ENCODE measurements at regions not wholly inside any gene's neighbourhood (a gene's known extent, or its start where the extent isn't known, plus 50 kb on each side); places are given as distances from the start of the nearest gene placed in this dataset.

DNA sequence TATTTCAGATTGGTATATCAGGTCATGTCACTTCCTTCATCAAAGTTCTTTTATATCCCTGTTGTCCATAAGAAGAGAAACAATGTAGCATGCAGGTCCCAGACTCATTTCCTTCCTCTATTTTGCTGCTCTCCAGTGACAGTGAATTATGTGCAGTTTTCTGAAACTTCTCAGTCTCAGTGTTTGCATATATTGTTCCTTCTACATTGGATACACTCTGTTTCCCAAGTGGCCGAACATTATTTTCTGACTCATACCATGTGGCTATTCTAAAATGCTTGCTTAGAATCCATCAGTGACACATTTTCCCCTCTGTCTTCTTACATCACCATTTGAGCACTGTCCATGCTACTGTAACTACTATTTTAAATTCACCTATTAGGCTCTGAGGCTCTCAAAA, 305.7 kb downstream of the PDHA2 start:
- H4K20me1 ChIP-seq (ENCODE audit: control insufficient read depth, extremely low read depth, insufficient read depth, low read length) = no peaks in the 10 kb centered on the region
- H3K4me3 ChIP-seq (ENCODE audit: control insufficient read depth in 2 of 3, extremely low read depth in 1 of 3, insufficient read depth in 2 of 3, low read depth in 1 of 3, low read length in 3 of 3) = no peak overlapping the region
- no peak overlapping the region for H3K9ac ChIP-seq (ENCODE audit: control insufficient read depth, extremely low read depth, insufficient read depth, low read length)
- H3K4me2 ChIP-seq (ENCODE audit: control insufficient read depth, extremely low read depth, insufficient read depth, low read depth, low read length) = no peak overlapping the region
- no peaks in the 10 kb centered on the region for H3K79me2 ChIP-seq (ENCODE audit: control insufficient read depth, insufficient read depth, low read length)
- DNase-seq (ENCODE audit: low read depth, low spot score) = no peak
- no peaks in the 10 kb centered on the region for H3K36me3 ChIP-seq (ENCODE audit: control insufficient read depth in 2 of 2, extremely low read depth in 1 of 2, insufficient read depth in 2 of 2, low read length in 2 of 2)
- no peaks in the 10 kb centered on the region for H3K9me1 ChIP-seq (ENCODE audit: control insufficient read depth, extremely low read depth, insufficient read depth, low read length)
- H3K9me3 ChIP-seq (ENCODE audit: control insufficient read depth, low read depth, low read length) = no peaks in the 10 kb centered on the region
- H3K27me3 ChIP-seq (ENCODE audit: control insufficient read depth, extremely low read depth, insufficient read depth, low read length) = no peaks in the 10 kb centered on the region
- no peak overlapping the region for H3K27ac ChIP-seq (ENCODE audit: control insufficient read depth, insufficient read depth, low read length)
- dilution Hi-C loops (cut with MboI; ENCODE audit: extremely low pct_ligation_motif_present, low sequenced_read_pairs) = no loop called here
- no peak overlapping the region for H2AFZ ChIP-seq (ENCODE audit: control insufficient read depth, low read length)
- FAIRE-seq = no peak
- TF ChIP-seq EZH2 (IDR thresholded peaks at IDR 0.05; ENCODE audit: low read length) = no peak
- TF ChIP-seq, protein P1, sequence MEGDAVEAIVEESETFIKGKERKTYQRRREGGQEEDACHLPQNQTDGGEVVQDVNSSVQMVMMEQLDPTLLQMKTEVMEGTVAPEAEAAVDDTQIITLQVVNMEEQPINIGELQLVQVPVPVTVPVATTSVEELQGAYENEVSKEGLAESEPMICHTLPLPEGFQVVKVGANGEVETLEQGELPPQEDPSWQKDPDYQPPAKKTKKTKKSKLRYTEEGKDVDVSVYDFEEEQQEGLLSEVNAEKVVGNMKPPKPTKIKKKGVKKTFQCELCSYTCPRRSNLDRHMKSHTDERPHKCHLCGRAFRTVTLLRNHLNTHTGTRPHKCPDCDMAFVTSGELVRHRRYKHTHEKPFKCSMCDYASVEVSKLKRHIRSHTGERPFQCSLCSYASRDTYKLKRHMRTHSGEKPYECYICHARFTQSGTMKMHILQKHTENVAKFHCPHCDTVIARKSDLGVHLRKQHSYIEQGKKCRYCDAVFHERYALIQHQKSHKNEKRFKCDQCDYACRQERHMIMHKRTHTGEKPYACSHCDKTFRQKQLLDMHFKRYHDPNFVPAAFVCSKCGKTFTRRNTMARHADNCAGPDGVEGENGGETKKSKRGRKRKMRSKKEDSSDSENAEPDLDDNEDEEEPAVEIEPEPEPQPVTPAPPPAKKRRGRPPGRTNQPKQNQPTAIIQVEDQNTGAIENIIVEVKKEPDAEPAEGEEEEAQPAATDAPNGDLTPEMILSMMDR (optimal IDR thresholded peaks at IDR 0.05 in 1 of 3, IDR thresholded peaks at IDR 0.05 in 1 of 3, conservative IDR thresholded peaks at IDR 0.05 in 1 of 3; ENCODE audit: extremely low read depth in 1 of 3, insufficient read depth in 2 of 3, low read length in 3 of 3) = no peak
- H3K4me1 ChIP-seq (ENCODE audit: control insufficient read depth, extremely low read depth, insufficient read depth, low read length) = no peaks in the 10 kb centered on the region

DNA sequence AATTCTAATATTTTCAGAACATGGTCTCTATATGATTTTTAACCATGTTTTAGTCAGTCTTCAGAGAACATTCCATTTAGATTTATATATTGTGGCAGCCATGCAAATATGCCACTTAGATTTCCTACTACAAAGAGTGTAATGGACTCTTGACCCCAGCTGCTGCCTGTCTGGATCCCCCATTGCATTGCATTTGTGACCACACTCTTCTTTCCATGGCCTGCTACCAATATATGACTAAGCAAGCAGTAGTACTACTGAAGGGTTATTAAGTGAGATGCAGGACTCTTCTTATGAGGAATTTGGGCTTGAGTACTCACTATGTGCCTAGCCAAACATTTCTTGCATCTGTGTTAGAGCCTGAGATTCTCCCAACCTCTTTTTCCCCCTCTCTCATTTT, 306.8 kb downstream of the PDHA2 start:
- dilution Hi-C loops (cut with MboI; ENCODE audit: extremely low pct_ligation_motif_present, low sequenced_read_pairs) = no loop called here
- no peak overlapping the region for H3K4me3 ChIP-seq (ENCODE audit: control insufficient read depth in 2 of 3, extremely low read depth in 1 of 3, insufficient read depth in 2 of 3, low read depth in 1 of 3, low read length in 3 of 3)
- H3K4me2 ChIP-seq (ENCODE audit: control insufficient read depth, extremely low read depth, insufficient read depth, low read depth, low read length) = no peak overlapping the region
- H3K27me3 ChIP-seq (ENCODE audit: control insufficient read depth, extremely low read depth, insufficient read depth, low read length) = no peaks in the 10 kb centered on the region
- FAIRE-seq = no peak
- TF ChIP-seq EZH2 (IDR thresholded peaks at IDR 0.05; ENCODE audit: low read length) = no peak
- TF ChIP-seq, protein P1 (optimal IDR thresholded peaks at IDR 0.05 in 1 of 3, IDR thresholded peaks at IDR 0.05 in 1 of 3, conservative IDR thresholded peaks at IDR 0.05 in 1 of 3; ENCODE audit: extremely low read depth in 1 of 3, insufficient read depth in 2 of 3, low read length in 3 of 3) = no peak
- no peaks in the 10 kb centered on the region for H3K9me3 ChIP-seq (ENCODE audit: control insufficient read depth, low read depth, low read length)
- no peak overlapping the region for H2AFZ ChIP-seq (ENCODE audit: control insufficient read depth, low read length)
- no peaks in the 10 kb centered on the region for H3K36me3 ChIP-seq (ENCODE audit: control insufficient read depth in 2 of 2, extremely low read depth in 1 of 2, insufficient read depth in 2 of 2, low read length in 2 of 2)
- no peak overlapping the region for H3K9ac ChIP-seq (ENCODE audit: control insufficient read depth, extremely low read depth, insufficient read depth, low read length)
- H3K9me1 ChIP-seq (ENCODE audit: control insufficient read depth, extremely low read depth, insufficient read depth, low read length) = no peaks in the 10 kb centered on the region
- no peaks in the 10 kb centered on the region for H3K4me1 ChIP-seq (ENCODE audit: control insufficient read depth, extremely low read depth, insufficient read depth, low read length)
- no peak overlapping the region for H3K27ac ChIP-seq (ENCODE audit: control insufficient read depth, insufficient read depth, low read length)
- no peak for DNase-seq (ENCODE audit: low read depth, low spot score)
- H4K20me1 ChIP-seq (ENCODE audit: control insufficient read depth, extremely low read depth, insufficient read depth, low read length) = no peaks in the 10 kb centered on the region
- no peaks in the 10 kb centered on the region for H3K79me2 ChIP-seq (ENCODE audit: control insufficient read depth, insufficient read depth, low read length)

All from keratinocyte (primary cell).